ENCODE measurements at regions not wholly inside any gene's neighbourhood (a gene's known extent, or its start where the extent isn't known, plus 50 kb on each side); places are given as distances from the start of the nearest gene placed in this dataset.
"Not testable (repeated sequence)": the region's sequence is repeated elsewhere in the genome, so short reads cannot be mapped to it uniquely, and the experiment has no call there.

- no peak for DNase-seq (ENCODE audit: low spot score)
Observed at GRCh38 chr14:71776471-71777360, 155.5 kb upstream of the RGS6 start.

DNA sequence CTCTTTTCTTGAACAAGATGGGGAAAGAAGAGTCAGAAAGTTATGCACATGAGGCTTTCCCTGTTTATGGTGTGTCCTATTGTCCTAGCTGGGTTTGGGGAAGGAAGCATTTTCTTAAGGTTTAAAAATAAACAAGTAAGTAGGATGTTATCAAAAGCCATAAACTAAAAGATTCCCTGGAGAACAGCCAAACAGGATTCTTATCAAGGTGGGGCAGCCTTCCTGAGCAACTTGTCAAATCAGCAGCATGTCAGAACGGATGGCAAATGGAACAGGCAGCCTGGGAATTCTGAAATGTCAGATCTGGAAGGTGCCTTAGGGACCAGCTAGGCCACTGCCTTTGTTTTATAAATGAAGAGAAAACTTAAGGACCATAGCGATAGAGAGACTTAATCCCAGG is 152.2 kb upstream of the RGS6 start:
- DNase-seq (ENCODE audit: low spot score) = no peak

- no peak for DNase-seq (ENCODE audit: low spot score)
Observed at GRCh38 chr14:71780822-71781221, 151.4 kb upstream of the RGS6 start.

DNA sequence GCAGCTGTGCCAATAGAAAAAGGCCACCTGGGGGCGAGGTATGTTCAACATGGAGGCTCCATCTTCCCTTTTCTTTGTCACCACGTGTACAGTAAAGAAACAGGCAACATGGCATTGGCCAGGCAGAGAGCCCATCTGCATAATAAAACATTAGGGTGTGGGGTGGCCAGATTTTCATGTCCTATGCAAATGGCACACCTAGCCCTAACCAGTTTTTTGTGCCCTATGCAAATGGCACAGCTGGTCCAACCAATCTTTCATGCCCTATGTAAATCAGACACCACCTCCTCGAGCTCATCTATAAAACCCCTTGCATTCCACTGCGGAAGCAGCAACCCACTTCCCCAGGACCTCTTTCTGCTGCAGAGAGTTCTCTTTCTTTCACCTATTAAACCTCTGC is 149.1 kb upstream of the RGS6 start:
- no peak for DNase-seq (ENCODE audit: low spot score)

GRCh38 chr14:71783786-71784185 is 148.4 kb upstream of the RGS6 start:
- no peak for DNase-seq (ENCODE audit: low spot score)

- no peak for DNase-seq (ENCODE audit: low spot score)
Observed at GRCh38 chr14:71789005-71789404, 143.2 kb upstream of the RGS6 start.

GRCh38 chr14:71799841-71800240 is 132.4 kb upstream of the RGS6 start:
- DNase-seq (ENCODE audit: low spot score) = no peak

GRCh38 chr14:71800878-71801277 is 131.4 kb upstream of the RGS6 start:
- no peak for DNase-seq (ENCODE audit: low spot score)

DNA sequence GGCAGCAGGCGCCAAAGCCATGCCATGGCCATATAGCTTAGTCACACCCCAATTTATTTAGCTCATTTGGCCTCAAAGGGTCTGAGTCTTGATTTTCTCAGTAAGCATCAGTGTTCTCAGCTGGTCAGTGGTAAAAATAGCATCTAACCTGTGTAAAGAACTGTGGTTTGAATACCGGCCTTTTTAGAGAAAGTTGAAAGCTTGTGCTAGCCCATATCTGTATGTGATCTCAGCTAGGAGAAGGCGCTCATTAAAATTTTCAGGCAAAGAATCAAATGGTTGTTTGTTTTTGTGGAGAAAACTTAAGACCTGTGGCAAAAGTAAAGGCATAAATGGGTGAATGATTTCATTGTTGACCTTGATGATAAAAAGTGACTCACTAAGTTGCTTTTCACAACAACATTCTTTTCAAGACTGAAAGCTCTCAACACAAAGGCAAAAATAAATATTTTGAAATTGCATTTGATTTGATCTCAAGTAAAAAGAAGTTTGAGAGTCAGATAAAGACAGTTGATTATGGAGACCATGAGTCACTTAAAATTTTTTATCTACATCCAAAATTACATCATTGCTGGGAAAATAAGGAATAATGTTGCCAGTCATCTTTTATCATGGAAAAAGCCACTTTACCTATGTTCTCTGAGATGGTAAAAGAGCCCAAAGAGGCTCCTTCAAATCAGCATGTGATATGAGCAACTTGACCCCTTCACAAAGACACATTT is 128.5 kb upstream of the RGS6 start:
- no peak for DNase-seq (ENCODE audit: low spot score)

GRCh38 chr14:71804992-71805391 is 127.2 kb upstream of the RGS6 start:
- no peak for DNase-seq (ENCODE audit: low spot score)

- not testable (repeated sequence) for DNase-seq (ENCODE audit: low spot score)
Observed at GRCh38 chr14:71807049-71807448, 125.2 kb upstream of the RGS6 start.

DNA sequence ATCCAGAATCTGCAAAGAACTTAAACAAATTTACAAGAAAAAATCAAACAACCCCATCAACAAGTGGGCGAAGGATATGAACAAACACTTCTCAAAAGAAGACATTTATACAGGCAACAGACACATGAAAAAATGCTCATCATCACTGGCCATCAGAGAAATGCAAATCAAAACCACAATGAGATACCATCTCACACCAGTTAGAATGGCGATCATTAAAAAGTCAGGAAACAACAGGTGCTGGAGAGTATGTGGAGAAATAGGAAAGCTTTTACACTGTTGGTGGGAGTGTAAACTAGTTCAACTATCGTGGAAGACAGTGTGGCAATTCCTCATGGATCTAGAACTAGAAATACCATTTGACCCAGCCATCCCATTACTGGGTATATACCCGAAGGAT is 121.4 kb upstream of the RGS6 start:
- DNase-seq (ENCODE audit: low spot score) = not testable (repeated sequence)

- no peak for DNase-seq (ENCODE audit: low spot score)
Observed at GRCh38 chr14:71812693-71813092, 119.5 kb upstream of the RGS6 start.

- no peak for DNase-seq (ENCODE audit: low spot score)
Observed at GRCh38 chr14:71815110-71815509, 117.1 kb upstream of the RGS6 start.

GRCh38 chr14:71824816-71825215 is 107.4 kb upstream of the RGS6 start:
- no peak for DNase-seq (ENCODE audit: low spot score)

DNA sequence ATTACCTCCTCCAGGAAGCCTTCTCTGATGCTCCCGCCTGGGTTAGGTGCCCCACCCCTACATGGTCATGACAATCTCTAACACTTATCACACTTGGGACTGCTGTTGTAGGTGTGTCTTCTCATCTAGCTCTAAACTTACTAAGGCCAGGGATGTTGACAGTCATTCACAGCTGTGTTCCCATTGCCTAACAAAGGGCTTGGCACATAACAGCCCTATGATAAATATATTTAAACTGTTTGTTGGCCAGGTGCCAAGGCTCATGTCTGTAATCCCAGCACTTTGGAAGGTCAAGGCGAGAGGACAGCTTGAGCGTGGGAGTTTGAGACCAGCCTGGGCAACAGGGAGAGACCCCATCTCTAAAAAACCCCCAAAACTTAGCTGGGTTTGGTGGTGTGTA is 98.8 kb upstream of the RGS6 start:
- DNase-seq (ENCODE audit: low spot score) = no peak

- no peak for DNase-seq (ENCODE audit: low spot score)
Observed at GRCh38 chr14:71834284-71835204, 97.7 kb upstream of the RGS6 start.

DNA sequence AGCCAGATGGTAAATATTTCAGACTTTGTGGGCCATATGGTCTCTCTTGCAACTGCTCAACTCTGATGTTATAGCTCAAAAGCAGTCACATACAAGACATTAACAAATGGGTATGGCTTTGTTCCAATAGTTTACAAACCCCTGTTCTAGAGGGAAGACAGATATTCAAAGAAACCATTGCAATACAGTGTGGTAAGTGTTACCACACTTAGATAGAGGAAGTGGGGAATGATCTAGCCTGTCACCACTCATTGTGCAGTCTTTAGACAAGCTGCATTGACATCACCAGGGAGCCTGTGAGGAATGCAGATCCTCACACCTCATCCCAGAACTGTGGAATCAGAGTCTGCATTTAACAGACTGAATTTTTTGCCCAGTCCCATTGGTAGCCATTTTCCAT is 80.0 kb upstream of the RGS6 start:
- DNase-seq (ENCODE audit: low spot score) = no peak

DNA sequence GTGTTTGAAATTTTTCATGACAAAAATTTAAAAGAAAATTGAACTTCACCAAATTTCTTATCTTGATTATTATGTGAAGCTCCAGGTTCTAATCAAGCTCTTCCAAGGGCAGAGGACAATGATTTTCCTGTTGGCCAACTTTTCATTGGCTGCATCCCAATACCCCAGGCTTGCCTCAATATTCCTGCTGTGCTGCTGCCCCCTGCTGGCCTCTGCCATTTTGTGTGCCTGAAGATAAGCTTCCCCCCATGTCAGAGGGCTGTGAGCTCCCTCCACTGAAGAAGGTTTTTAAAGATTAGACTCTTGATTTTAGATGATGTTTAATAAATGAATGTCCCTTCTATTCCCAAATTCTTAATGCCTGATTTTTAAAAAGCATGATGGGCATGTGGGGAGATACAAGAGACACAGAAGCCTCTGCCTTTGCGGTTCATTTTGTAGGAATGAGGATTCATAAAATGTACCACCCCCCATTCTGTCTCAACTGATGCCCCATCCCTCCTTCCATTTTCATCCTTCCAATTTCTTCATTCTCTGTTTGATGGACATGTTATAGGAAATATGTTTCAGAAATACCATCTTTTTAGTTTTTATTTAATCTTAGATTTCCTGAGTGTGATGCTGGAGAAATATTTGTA is 76.7 kb upstream of the RGS6 start:
- DNase-seq (ENCODE audit: low spot score) = no peak

DNA sequence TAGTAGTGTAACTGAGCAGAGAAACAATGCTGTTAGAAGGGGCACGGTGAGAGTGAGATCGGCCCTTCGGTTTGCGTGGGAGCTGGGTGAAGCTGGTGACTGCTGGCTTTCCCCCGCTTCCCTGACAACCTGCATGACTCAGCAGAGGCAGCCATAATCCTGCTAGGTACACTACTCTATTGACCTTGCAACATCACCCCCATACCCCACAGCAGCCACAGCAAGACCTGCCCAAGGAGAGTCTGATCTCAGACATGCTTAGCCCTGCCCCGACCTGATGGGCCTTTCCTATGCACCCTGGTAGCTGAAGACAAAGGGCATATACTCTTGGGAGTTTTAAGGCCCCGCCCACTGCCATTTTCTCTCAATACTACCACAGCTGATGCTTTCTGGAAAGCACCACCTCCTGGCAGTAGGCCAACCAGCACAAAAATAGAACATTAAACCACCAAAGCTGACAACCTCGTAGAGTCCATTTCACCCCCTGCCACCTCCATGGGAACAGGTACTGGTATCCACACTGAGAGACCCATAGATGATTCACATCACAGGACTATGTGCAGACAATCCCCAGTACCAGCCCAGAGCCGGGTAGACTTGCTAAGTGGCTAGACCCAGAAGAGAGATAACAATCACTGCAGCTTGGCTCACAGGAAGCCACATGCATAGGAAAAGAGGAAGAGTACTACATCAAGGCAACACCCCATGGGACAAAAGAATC is 75.9 kb upstream of the RGS6 start:
- DNase-seq (ENCODE audit: low spot score) = no peak

DNA sequence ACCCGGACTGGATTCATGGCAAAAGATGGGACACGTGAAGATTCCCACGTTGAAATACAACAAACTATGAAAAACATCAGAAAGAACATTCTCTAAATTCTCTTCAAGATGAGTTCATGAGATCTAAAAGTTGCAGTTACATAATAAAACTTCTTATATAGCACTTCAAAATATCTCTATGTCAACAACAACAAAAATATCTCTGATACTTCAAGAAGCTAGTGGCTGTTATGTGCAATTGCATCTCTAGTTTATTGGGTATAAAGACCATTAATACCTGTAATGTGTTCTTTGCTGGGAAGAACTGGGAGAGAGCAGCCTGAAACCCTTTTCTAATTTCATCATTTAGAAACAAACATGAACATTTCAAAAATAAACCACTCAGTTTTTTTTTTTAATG is 69.2 kb upstream of the RGS6 start:
- no peak for DNase-seq (ENCODE audit: low spot score)

All from ureter (tissue), 1 donor.